Fibroblast of pulmonary artery (primary cell): ENCODE measurements at regions not wholly inside any gene's neighbourhood (a gene's known extent, or its start where the extent isn't known, plus 50 kb on each side); places are given as distances from the start of the nearest gene placed in this dataset.
A peak's percentile ranks its signal among the peaks of the same experiment; 100 is the strongest.
"Not testable (repeated sequence)": the region's sequence is repeated elsewhere in the genome, so short reads cannot be mapped to it uniquely, and the experiment has no call there.

Experiments used
- DNase-seq: peaks from one replicate; pipeline ENCODE4 v3.0.0-alpha.2; 2010; ENCODE audit warnings: low read depth
- H3K4me3 ChIP-seq: replicated peaks from 2 replicates; pipeline ENCODE4 v1.5.1; 2011; ENCODE audit warnings: low read depth, mild to moderate bottlenecking, control low read depth, low read length, moderate library complexity
- CTCF ChIP-seq: IDR thresholded peaks from 2 replicates; pipeline ENCODE4 v1.5.1; 2011; ENCODE audit warnings: mild to moderate bottlenecking, control low read depth, low read length, inconsistent platforms; ENCODE audit errors: missing control alignments

- TF ChIP-seq CTCF = no peak
- DNase-seq = no peak
- no peak overlapping the region for H3K4me3 ChIP-seq
These were observed 131.5 kb upstream of the NCOR2 start for GRCh38 chr12:124698998-124699305.

- no peak for TF ChIP-seq CTCF
- no peak overlapping the region for H3K4me3 ChIP-seq
- DNase-seq = peak; percentile 84
These were observed 131.0 kb upstream of the NCOR2 start for GRCh38 chr12:124698211-124698997.

- DNase-seq, H3K4me3 ChIP-seq: not testable (repeated sequence)
These were observed 130.3 kb upstream of the NCOR2 start for GRCh38 chr12:124697722-124698121.

GRCh38 chr12:124696693-124697476 is 129.5 kb upstream of the NCOR2 start:
- no peak for TF ChIP-seq CTCF
- DNase-seq = no peak
- no peak overlapping the region for H3K4me3 ChIP-seq

- no peak overlapping the region for H3K4me3 ChIP-seq
- no peak for TF ChIP-seq CTCF
- peak; percentile 33 for DNase-seq
These were observed 128.4 kb upstream of the NCOR2 start for GRCh38 chr12:124695861-124696260.

GRCh38 chr12:124694846-124695497 is 127.6 kb upstream of the NCOR2 start:
- no peak for TF ChIP-seq CTCF
- peak; percentile 82 for DNase-seq
- H3K4me3 ChIP-seq = no peak overlapping the region

GRCh38 chr12:124694250-124694649 is 126.8 kb upstream of the NCOR2 start:
- no peak for TF ChIP-seq CTCF
- no peak for DNase-seq
- H3K4me3 ChIP-seq = no peak overlapping the region
